Activated naive CD4-positive, alpha-beta T cell treated with anti-CD3 and anti-CD28 coated beads for 36 hours (primary cell): ENCODE measurements at regions not wholly inside any gene's neighbourhood (a gene's known extent, or its start where the extent isn't known, plus 50 kb on each side); places are given as distances from the start of the nearest gene placed in this dataset.

Experiments used
- CTCF ChIA-PET: fragments of 350-600 bp; sonication (Branson Sonifier 250); formaldehyde crosslinking; loops from one replicate; lab custom pipeline; 2021; ENCODE audit warnings: antibody characterized with exemption; lab: Charles Lee
- DNase-seq: peaks from one replicate; pipeline ENCODE4 v3.0.0-alpha.2; 2020
- H3K27ac Mint-ChIP-seq: one replicate; pipeline ENCODE4 v1.8.0; 2021; ENCODE audit warnings: mild to moderate bottlenecking, mixed read lengths
- H3K27me3 Mint-ChIP-seq: one replicate; pipeline ENCODE4 v1.8.0; 2021; ENCODE audit warnings: low read depth, mixed read lengths
- H3K36me3 Mint-ChIP-seq: one replicate; pipeline ENCODE4 v1.8.0; 2021; ENCODE audit warnings: low read depth, mixed read lengths
- H3K4me1 Mint-ChIP-seq: one replicate; pipeline ENCODE4 v1.8.0; 2021; ENCODE audit warnings: low read depth, mixed read lengths
- H3K4me3 Mint-ChIP-seq: one replicate; pipeline ENCODE4 v1.8.0; 2021; ENCODE audit warnings: mild to moderate bottlenecking, moderate library complexity, mixed read lengths
- H3K9me3 Mint-ChIP-seq: one replicate; pipeline ENCODE4 v1.8.0; 2021; ENCODE audit warnings: mixed read lengths
- intact Hi-C: fragments of 100-400 bp; cut with micrococcal nuclease; formaldehyde crosslinking; loops from one replicate; pipeline ENCODE4 v1.15.1; 2023

- intact Hi-C loops: no loop called here
- CTCF ChIA-PET: no interaction called here
- H3K4me3 Mint-ChIP-seq: no peak overlapping the region
- H3K9me3 Mint-ChIP-seq: peaks cover 8% of the 10 kb centered on the region
- H3K36me3 Mint-ChIP-seq: no peaks in the 10 kb centered on the region
- H3K27me3 Mint-ChIP-seq: no peaks in the 10 kb centered on the region
- DNase-seq: no peak
- H3K4me1 Mint-ChIP-seq: no peaks in the 10 kb centered on the region
- no peak overlapping the region for H3K27ac Mint-ChIP-seq
Measured at GRCh38 chr2:83516503-83516902, 942.6 kb downstream of the SUCLG1 start.

GRCh38 chr2:83487451-83487850 lies 971.6 kb downstream of the SUCLG1 start:
- intact Hi-C loops: no loop called here
- Mint-ChIP-seq H3K4me3 (no peak overlapping the region), H3K27ac (no peak overlapping the region), H3K27me3 (no peaks in the 10 kb centered on the region), H3K4me1 (no peaks in the 10 kb centered on the region), H3K9me3 (peaks cover 2% of the 10 kb centered on the region), H3K36me3 (no peaks in the 10 kb centered on the region)
- no peak for DNase-seq
- CTCF ChIA-PET: no interaction called here

GRCh38 chr2:83481436-83481835 lies 977.6 kb downstream of the SUCLG1 start:
- no peak for DNase-seq
- H3K27ac Mint-ChIP-seq: no peak overlapping the region
- no peaks in the 10 kb centered on the region for H3K36me3 Mint-ChIP-seq
- intact Hi-C loops: no loop called here
- CTCF ChIA-PET: no interaction called here
- H3K4me3 Mint-ChIP-seq: no peak overlapping the region
- no peaks in the 10 kb centered on the region for H3K27me3 Mint-ChIP-seq
- no peaks in the 10 kb centered on the region for H3K9me3 Mint-ChIP-seq
- no peaks in the 10 kb centered on the region for H3K4me1 Mint-ChIP-seq

GRCh38 chr2:83478037-83478436 lies 981.0 kb downstream of the SUCLG1 start:
- intact Hi-C loops: no loop called here
- no peak for DNase-seq
- H3K36me3 Mint-ChIP-seq: no peaks in the 10 kb centered on the region
- no peaks in the 10 kb centered on the region for H3K9me3 Mint-ChIP-seq
- H3K27me3 Mint-ChIP-seq: no peaks in the 10 kb centered on the region
- H3K4me3 Mint-ChIP-seq: no peak overlapping the region
- no peak overlapping the region for H3K27ac Mint-ChIP-seq
- no peaks in the 10 kb centered on the region for H3K4me1 Mint-ChIP-seq
- CTCF ChIA-PET: no interaction called here

- CTCF ChIA-PET: interaction anchor here (0.6 kb wide), 1 partner anchor 1003 kb away, joined by 3 read pairs; no protein-coding TSS in a partner anchor
- H3K27ac Mint-ChIP-seq: no peak overlapping the region
- peaks cover 3% of the 10 kb centered on the region for H3K9me3 Mint-ChIP-seq
- intact Hi-C loops: no loop called here
- no peaks in the 10 kb centered on the region for H3K27me3 Mint-ChIP-seq
- H3K4me1 Mint-ChIP-seq: no peaks in the 10 kb centered on the region
- H3K4me3 Mint-ChIP-seq: no peak overlapping the region
- no peak for DNase-seq
- H3K36me3 Mint-ChIP-seq: no peaks in the 10 kb centered on the region
Measured at GRCh38 chr2:83475371-83475770, 983.7 kb downstream of the SUCLG1 start.

GRCh38 chr2:83471655-83472054 lies 987.4 kb downstream of the SUCLG1 start:
- intact Hi-C loops: no loop called here
- peaks cover 6% of the 10 kb centered on the region for H3K9me3 Mint-ChIP-seq
- no peaks in the 10 kb centered on the region for H3K4me1 Mint-ChIP-seq
- no peak for DNase-seq
- H3K27ac Mint-ChIP-seq: no peak overlapping the region
- no peaks in the 10 kb centered on the region for H3K36me3 Mint-ChIP-seq
- CTCF ChIA-PET: no interaction called here
- no peak overlapping the region for H3K4me3 Mint-ChIP-seq
- no peaks in the 10 kb centered on the region for H3K27me3 Mint-ChIP-seq

- Mint-ChIP-seq H3K4me1 (no peaks in the 10 kb centered on the region), H3K27ac (no peak overlapping the region), H3K36me3 (no peaks in the 10 kb centered on the region), H3K4me3 (no peak overlapping the region), H3K27me3 (no peaks in the 10 kb centered on the region), H3K9me3 (peaks cover 6% of the 10 kb centered on the region)
- no peak for DNase-seq
- intact Hi-C loops: no loop called here
- CTCF ChIA-PET: no interaction called here
Measured at GRCh38 chr2:83470928-83471327, 988.2 kb downstream of the SUCLG1 start.

GRCh38 chr2:83464444-83464843 lies 994.6 kb downstream of the SUCLG1 start:
- intact Hi-C loops: no loop called here
- Mint-ChIP-seq H3K27ac (no peak overlapping the region), H3K9me3 (peaks cover 3% of the 10 kb centered on the region), H3K4me3 (no peak overlapping the region), H3K4me1 (no peaks in the 10 kb centered on the region), H3K36me3 (no peaks in the 10 kb centered on the region), H3K27me3 (no peaks in the 10 kb centered on the region)
- DNase-seq: no peak
- CTCF ChIA-PET: no interaction called here

GRCh38 chr2:83462881-83463280 lies 996.2 kb downstream of the SUCLG1 start:
- H3K27ac Mint-ChIP-seq: no peak overlapping the region
- H3K9me3 Mint-ChIP-seq: peaks cover 3% of the 10 kb centered on the region
- no peak for DNase-seq
- no peak overlapping the region for H3K4me3 Mint-ChIP-seq
- no peaks in the 10 kb centered on the region for H3K36me3 Mint-ChIP-seq
- CTCF ChIA-PET: no interaction called here
- H3K4me1 Mint-ChIP-seq: no peaks in the 10 kb centered on the region
- intact Hi-C loops: no loop called here
- no peaks in the 10 kb centered on the region for H3K27me3 Mint-ChIP-seq

- no peak overlapping the region for H3K4me3 Mint-ChIP-seq
- no peak overlapping the region for H3K27ac Mint-ChIP-seq
- H3K9me3 Mint-ChIP-seq: no peaks in the 10 kb centered on the region
Measured at GRCh38 chr2:83461135-83461534, 997.9 kb downstream of the SUCLG1 start.

GRCh38 chr2:83459456-83459855 lies 999.6 kb downstream of the SUCLG1 start:
- Mint-ChIP-seq H3K4me3 (no peak overlapping the region), H3K9me3 (no peaks in the 10 kb centered on the region), H3K4me1 (no peaks in the 10 kb centered on the region), H3K27ac (no peak overlapping the region), H3K36me3 (no peaks in the 10 kb centered on the region), H3K27me3 (no peaks in the 10 kb centered on the region)
- no peak for DNase-seq
- CTCF ChIA-PET: no interaction called here
- intact Hi-C loops: no loop called here

More at GRCh38 chr2:83461135-83461534, 997.9 kb downstream of the SUCLG1 start:
- Mint-ChIP-seq H3K36me3 (no peaks in the 10 kb centered on the region), H3K27me3 (no peaks in the 10 kb centered on the region), H3K4me1 (no peaks in the 10 kb centered on the region)
- intact Hi-C loops: no loop called here
- DNase-seq: no peak
- CTCF ChIA-PET: interaction anchor here (0.7 kb wide), 1 partner anchor 26 kb away, joined by 3 read pairs; no protein-coding TSS in a partner anchor

GRCh38 chr2:83435989-83436388 lies 1023.1 kb downstream of the SUCLG1 start:
- Mint-ChIP-seq H3K27ac (no peak overlapping the region), H3K36me3 (no peaks in the 10 kb centered on the region), H3K9me3 (no peaks in the 10 kb centered on the region), H3K4me3 (no peak overlapping the region), H3K27me3 (no peaks in the 10 kb centered on the region), H3K4me1 (no peaks in the 10 kb centered on the region)
- no peak for DNase-seq
- CTCF ChIA-PET: interaction anchor here (0.5 kb wide), 1 partner anchor 25 kb away, joined by 3 read pairs; no protein-coding TSS in a partner anchor
- intact Hi-C loops: no loop called here

- no peak overlapping the region for H3K4me3 Mint-ChIP-seq
- peaks cover 41% of the 10 kb centered on the region for H3K9me3 Mint-ChIP-seq
- no peaks in the 10 kb centered on the region for H3K27me3 Mint-ChIP-seq
- H3K27ac Mint-ChIP-seq: no peak overlapping the region
- no peaks in the 10 kb centered on the region for H3K36me3 Mint-ChIP-seq
- no peak for DNase-seq
- H3K4me1 Mint-ChIP-seq: no peaks in the 10 kb centered on the region
- intact Hi-C loops: no loop called here
- CTCF ChIA-PET: no interaction called here
Measured at GRCh38 chr2:83420993-83421392, 1038.1 kb downstream of the SUCLG1 start.
